K562 (cell line): ENCODE measurements at regions not wholly inside any gene's neighbourhood (a gene's known extent, or its start where the extent isn't known, plus 50 kb on each side); places are given as distances from the start of the nearest gene placed in this dataset.

ENCODE experiments used
- ATAC-seq: fragments of 200-7000 bp; cut with Tn5 transposase; 3 replicates; pipeline ENCODE4 v1.9.1; 2020; ENCODE audit warnings: moderate library complexity
- BruUV-seq: library from RNA; stranded (reverse); fragments of 400-500 nt; replicated peaks from 2 replicates; lab custom pipeline; 2021; lab: Mats Ljungman, UMichigan
- CTCF ChIA-PET: fragments of 300-600 bp; formaldehyde crosslinking; extraction: SDS; loops from one replicate; lab custom pipeline; 2021; ENCODE audit warnings: low intra/inter-chr PET ratio; lab: Yijun Ruan, JAX
- POLR2A ChIA-PET: fragments of 300-600, 350-650 bp; sonication (Branson Sonifier 250); formaldehyde crosslinking; extraction: SDS; loops from one replicate; lab custom pipeline; 2021; ENCODE audit warnings: antibody characterized with exemption, inconsistent platforms; lab: Yijun Ruan, JAX
- DNase-seq, 4 experiments: peaks; one replicate each; pipeline versions ENCODE4 v3.0.0 to v3.0.0-alpha.2; 2011 to 2018; ENCODE audit warnings: low spot score in 3 of 4, mixed read lengths in 3 of 4; ENCODE audit errors: extremely low read depth in 1 of 4
- FAIRE-seq: peaks from 2 replicates; lab custom pipeline; 2011; peaks lifted over from hg19 to GRCh38; lab: Jason Lieb, UNC
- H2AFZ ChIP-seq: 2 replicates; pipeline ENCODE4 v1.6.0; 2011; ENCODE audit warnings: low read depth, low read length, control low read depth, inconsistent platforms
- H3K27ac ChIP-seq: fragments of 200-600 bp; 3 replicates; pipeline ENCODE4 v1.8.0; 2011; ENCODE audit warnings: low read depth, mild to moderate bottlenecking, control low read depth, inconsistent platforms, low read length, moderate library complexity, mixed read lengths; ENCODE audit errors: extremely low read depth
- H3K27me3 ChIP-seq, 2 experiments: fragments of 300-600 bp in 1 of 2; 2 replicates in 1 of 2; 3 replicates in 1 of 2; pipeline versions ENCODE4 v1.6.0 to v1.8.0; 2011; ENCODE audit warnings: inconsistent platforms in 2 of 2, low read length in 2 of 2, mild to moderate bottlenecking in 1 of 2, mixed read lengths in 1 of 2, moderate library complexity in 1 of 2; ENCODE audit not compliant: control insufficient read depth in 2 of 2, insufficient read depth in 2 of 2
- H3K36me3 ChIP-seq: fragments of 300-600 bp; 3 replicates; pipeline ENCODE4 v1.8.0; 2011; ENCODE audit warnings: mild to moderate bottlenecking, low read length, inconsistent platforms; ENCODE audit not compliant: control insufficient read depth, insufficient read depth
- H3K4me1 ChIP-seq, 2 experiments: fragments of 200-600 bp in 1 of 2; replicated peaks in 1 of 2; 2 replicates in 1 of 2; 3 replicates in 1 of 2; pipeline versions ENCODE4 v1.5.1 to v1.8.0; 2011; ENCODE audit warnings: inconsistent platforms in 2 of 2, low read length in 2 of 2, mild to moderate bottlenecking in 1 of 2, mixed read lengths in 1 of 2, moderate library complexity in 1 of 2; ENCODE audit not compliant: control insufficient read depth in 2 of 2, insufficient read depth in 2 of 2
- H3K4me2 ChIP-seq: 2 replicates; pipeline ENCODE4 v1.6.1; 2011; ENCODE audit warnings: low read length, control low read depth, inconsistent platforms, mixed read lengths; ENCODE audit not compliant: insufficient read depth
- H3K4me3 ChIP-seq: fragments of 200-600 bp; sonication (generic), shearing (Covaris generic); 2 replicates; pipeline ENCODE4 v1.5.1; 2016; ENCODE audit warnings: control low read depth, inconsistent platforms
- H3K79me2 ChIP-seq: fragments of 200-600 bp; 3 replicates; pipeline ENCODE4 v1.8.0; 2011; ENCODE audit warnings: low read length, inconsistent platforms; ENCODE audit not compliant: control insufficient read depth, insufficient read depth
- H3K9ac ChIP-seq, 2 experiments: 2 replicates each; pipeline versions ENCODE4 v1.6.0 to v1.6.1; 2011; ENCODE audit warnings: low read depth in 2 of 2, low read length in 2 of 2, control low read depth in 1 of 2, inconsistent platforms in 1 of 2, mild to moderate bottlenecking in 1 of 2, mixed read lengths in 1 of 2; ENCODE audit not compliant: insufficient read depth in 1 of 2
- H3K9me1 ChIP-seq: one replicate; pipeline ENCODE4 v1.6.0; 2011; ENCODE audit warnings: inconsistent platforms, mild to moderate bottlenecking, low read length, moderate library complexity; ENCODE audit not compliant: control insufficient read depth, insufficient read depth
- H3K9me3 ChIP-seq: replicated peaks from 2 replicates; pipeline ENCODE4 v1.5.1; 2011; ENCODE audit warnings: low read depth, low read length, inconsistent platforms; ENCODE audit not compliant: control insufficient read depth, insufficient read depth
- H4K20me1 ChIP-seq: replicated peaks from 2 replicates; pipeline ENCODE4 v1.6.1; 2011; ENCODE audit warnings: low read length, inconsistent platforms, mixed read lengths; ENCODE audit not compliant: control insufficient read depth, insufficient read depth
- MYBL2 ChIP-seq, 2 experiments: fragments of 450-650 bp in 1 of 2; sonication (generic) in 1 of 2; formaldehyde crosslinking in 1 of 2; IDR thresholded peaks; 2 replicates each; pipeline versions ENCODE4 v1.6.1 to v1.8.1; 2017 to 2022; ENCODE audit warnings: borderline replicate concordance in 1 of 2, inconsistent platforms in 1 of 2, low read depth in 1 of 2, mild to moderate bottlenecking in 1 of 2, missing genetic modification reagents in 1 of 2, moderate library complexity in 1 of 2
- SMAD3 ChIP-seq: fragments of 450-650 bp; formaldehyde crosslinking; conservative IDR thresholded peaks from 2 replicates; pipeline ENCODE4 v1.4.0; 2020; ENCODE audit warnings: mild to moderate bottlenecking
- TSHZ1 ChIP-seq: fragments of 250-450 bp; sonication (Bioruptor Pico); IDR thresholded peaks from 2 replicates; pipeline ENCODE4 v1.4.0; 2020; ENCODE audit warnings: mild to moderate bottlenecking, moderate library complexity
- ZNF318 ChIP-seq, 2 experiments: fragments of 450-650 bp; IDR thresholded peaks; 2 replicates each; pipeline ENCODE4 v1.6.1; 2016; ENCODE audit warnings: mild to moderate bottlenecking in 2 of 2, borderline replicate concordance in 1 of 2, low read depth in 1 of 2, moderate library complexity in 1 of 2
- ZNF518B ChIP-seq: fragments of 250-450 bp; sonication (Bioruptor Pico); IDR thresholded peaks from 2 replicates; pipeline ENCODE4 v1.5.0; 2021; ENCODE audit warnings: mild to moderate bottlenecking, moderate library complexity
- ZNF583 ChIP-seq: fragments of 250-450 bp; sonication (Bioruptor Pico); IDR thresholded peaks from 2 replicates; pipeline ENCODE4 v1.4.0; 2020
- WGBS: fragments of 100-300 bp; shearing (Covaris generic); methylation state at CpG from one replicate; pipeline ENCODE4 v1.1.6; 2016; ENCODE audit warnings: low coverage, mixed read lengths; ENCODE audit not compliant: insufficient coverage; ENCODE audit errors: missing lambda C conversion rate; 5-methylcytosine and 5-hydroxymethylcytosine counted together
- in situ Hi-C: fragments of 300-500 bp; cut with MboI; formaldehyde crosslinking; loops from 4 replicates; pipeline ENCODE4 v1.15.0; 2018; ENCODE audit warnings: inconsistent platforms, mixed read lengths
- intact Hi-C: fragments of 100-400 bp; cut with micrococcal nuclease; formaldehyde crosslinking; loops from 2 replicates; pipeline ENCODE4 v1.14.2; 2022

- Histone ChIP-seq H3K4me1 (no peaks in the 10 kb centered on the region), H3K27me3 (no peaks in the 10 kb centered on the region), H3K9me3 (no peaks in the 10 kb centered on the region), H3K27ac (no peak overlapping the region), H3K4me3 (no peak overlapping the region), H3K9me1 (no peaks in the 10 kb centered on the region), H3K79me2 (no peaks in the 10 kb centered on the region), H4K20me1 (no peaks in the 10 kb centered on the region), H3K4me2 (no peak overlapping the region), H3K9ac (no peak overlapping the region), H2AFZ (no peak overlapping the region), H3K36me3 (no peaks in the 10 kb centered on the region)
- DNase-seq (no peak), ATAC-seq (no peak), FAIRE-seq (no peak)
- in situ Hi-C loops (no loop called here), intact Hi-C loops (loop anchor here (5.0 kb wide), 2 partner anchors 203 to 308 kb away; no protein-coding TSS in a partner anchor)
- BruUV-seq = no TSS peak
- 0% methylated on average over 2 of the region's 2 CpGs for WGBS
- ChIA-PET POLR2A (no interaction called here), CTCF (no interaction called here)
- TF ChIP-seq ZNF518B (no peak), MYBL2 (IDR thresholded peaks at IDR 0.05; ENCODE audit: low read depth) (no peak), MYBL2 (CRISPR knock-in tag; IDR thresholded peaks at IDR 0.05; ENCODE audit: borderline replicate concordance) (no peak), ZNF318 (IDR thresholded peaks at IDR 0.05; ENCODE audit: borderline replicate concordance in 1 of 2, low read depth in 1 of 2) (no peak), TSHZ1 (CRISPR knock-in tag) (no peak), ZNF583 (no peak), SMAD3 (CRISPR knock-in tag) (no peak)
These were observed 460.5 kb downstream of the CENPC start for GRCh38 chr4:67084783-67085182.
